GM18511 (cell line): ENCODE measurements at regions not wholly inside any gene's neighbourhood (a gene's known extent, or its start where the extent isn't known, plus 50 kb on each side); places are given as distances from the start of the nearest gene placed in this dataset.
A peak's percentile ranks its signal among the peaks of the same experiment; 100 is the strongest.

ENCODE experiments used
- ATAC-seq: cut with Tn5 transposase; IDR thresholded peaks from one replicate; pipeline ENCODE4 v1.9.1; 2021; ENCODE audit warnings: mild to moderate bottlenecking, moderate library complexity; ENCODE audit not compliant: unreplicated experiment

DNA sequence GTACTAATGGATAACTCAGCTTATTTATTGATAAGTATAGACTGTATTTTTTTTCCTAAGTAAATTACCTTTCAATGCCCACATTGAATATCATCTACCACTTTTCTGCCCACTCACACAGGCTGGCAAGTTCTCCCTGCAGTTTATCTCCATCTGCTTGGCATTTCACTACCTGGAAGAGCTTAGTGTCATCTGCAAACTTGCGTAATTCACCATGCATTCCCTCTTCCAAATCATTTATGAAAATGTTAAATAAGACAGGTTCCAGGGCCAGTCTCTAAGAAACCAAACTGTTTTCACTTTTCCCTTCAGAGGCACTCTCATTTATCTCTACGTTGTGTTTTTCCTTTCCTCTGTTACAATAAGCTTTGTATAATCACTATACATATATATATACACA lies 1076.6 kb downstream of the IGSF11 start:
- no peak for ATAC-seq

DNA sequence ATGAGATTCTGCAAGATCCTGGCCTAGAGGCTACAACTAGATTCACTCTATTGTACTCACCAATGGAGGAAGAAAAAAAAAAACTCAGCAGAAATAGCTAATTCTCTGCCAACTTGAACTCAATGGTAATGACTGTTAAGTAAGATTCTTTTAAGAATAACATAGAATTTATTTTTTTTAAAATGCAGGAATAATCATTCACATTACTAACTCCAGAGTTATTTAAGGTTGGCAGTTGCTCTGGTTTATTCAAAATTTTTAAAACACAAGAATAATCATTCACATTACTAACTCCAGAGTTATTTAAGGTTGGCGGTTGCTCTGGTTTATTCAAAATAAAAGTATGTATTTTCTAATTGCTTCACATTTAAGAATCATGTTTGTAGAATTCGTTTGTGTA lies 1071.9 kb downstream of the IGSF11 start:
- no peak for ATAC-seq

DNA sequence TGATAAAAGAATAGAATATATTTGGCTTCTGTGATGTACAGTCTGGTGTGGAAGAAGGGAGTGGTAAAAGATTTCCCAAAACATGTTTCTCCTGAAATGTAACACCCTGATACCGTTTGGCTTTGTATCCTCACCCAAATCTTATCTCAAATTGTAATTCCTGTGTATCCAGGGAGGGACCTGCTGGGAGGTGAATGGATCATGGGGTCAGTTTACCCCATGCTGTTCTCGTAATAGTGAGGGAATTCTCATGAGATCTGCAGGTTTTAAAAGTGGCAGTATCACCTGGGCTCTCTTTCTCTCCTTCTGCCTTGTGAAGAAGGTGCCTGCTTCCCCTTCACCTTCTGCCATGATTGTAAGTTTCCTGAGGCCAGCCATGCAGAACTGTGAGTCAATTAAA lies 1070.8 kb downstream of the IGSF11 start:
- no peak for ATAC-seq

DNA sequence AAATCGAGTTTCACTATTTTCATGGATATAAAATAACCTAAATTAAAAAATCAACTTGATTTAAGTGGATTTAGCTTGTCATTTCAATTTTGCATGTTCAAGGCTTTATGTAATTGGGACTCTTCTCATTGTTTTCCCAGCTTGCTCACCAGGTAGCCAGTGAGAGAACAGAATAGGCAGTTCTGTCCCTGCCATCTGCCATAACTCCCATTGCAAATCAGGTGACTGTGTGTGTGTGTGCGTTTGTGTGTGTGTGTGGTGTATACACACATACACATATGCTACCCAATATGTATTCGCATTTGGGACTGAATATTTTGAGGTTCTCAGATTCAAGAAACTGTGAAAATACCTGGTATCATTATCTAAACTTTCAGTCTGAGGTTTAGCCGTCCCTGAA lies 1069.8 kb downstream of the IGSF11 start:
- ATAC-seq: no peak

DNA sequence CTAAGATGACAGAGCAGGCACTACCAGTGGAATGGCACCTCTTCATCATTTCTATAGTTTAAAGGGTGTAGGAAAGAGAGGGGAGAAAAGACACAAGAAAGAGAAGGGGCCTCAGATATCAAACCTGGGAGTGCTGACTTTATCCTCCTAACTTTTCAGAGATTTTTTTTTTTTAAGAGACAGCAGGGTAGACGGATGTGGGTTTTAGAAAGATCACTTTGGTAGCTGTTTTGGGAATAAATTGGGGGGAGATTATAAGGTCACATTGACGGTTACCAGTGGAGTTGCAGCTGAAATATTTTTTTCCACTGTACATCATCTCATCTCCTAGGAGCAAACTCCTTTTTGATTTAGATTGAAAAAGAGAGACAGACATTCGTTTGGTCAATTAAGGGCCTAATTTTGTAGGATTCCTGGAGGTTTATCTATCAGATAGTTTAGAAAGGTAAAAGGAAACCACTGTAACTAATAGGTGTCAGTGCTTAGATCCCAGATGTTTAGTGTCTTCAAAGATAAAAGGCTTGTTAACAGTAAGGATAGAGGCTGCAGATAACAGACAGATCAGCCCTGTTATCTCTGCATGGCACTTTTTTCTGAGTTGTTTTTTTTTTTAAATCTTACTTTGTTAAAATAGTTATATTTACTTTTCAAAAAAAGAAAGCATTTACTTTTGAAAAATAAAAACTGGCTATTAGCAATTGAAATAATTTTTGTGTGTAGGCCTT lies 1057.0 kb downstream of the IGSF11 start:
- ATAC-seq: no peak

DNA sequence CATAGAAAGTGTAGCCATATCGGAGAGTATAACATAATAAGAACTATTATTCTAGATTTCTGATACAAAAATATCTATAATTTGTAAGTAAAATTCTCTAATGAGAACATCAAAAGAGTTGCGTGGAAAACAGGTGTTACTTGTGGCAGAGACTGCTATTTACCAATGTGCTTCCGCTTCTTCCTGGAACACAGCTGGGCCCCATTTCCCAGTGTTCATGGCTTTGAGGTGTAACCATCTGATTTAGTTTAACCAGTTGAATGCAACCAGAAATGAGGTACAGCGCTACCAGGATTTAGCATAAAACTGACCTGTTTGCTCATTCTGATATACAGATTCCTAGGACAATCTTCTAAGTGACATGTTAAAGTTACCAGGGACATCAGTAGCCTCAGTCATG lies 1055.2 kb downstream of the IGSF11 start:
- ATAC-seq: no peak

DNA sequence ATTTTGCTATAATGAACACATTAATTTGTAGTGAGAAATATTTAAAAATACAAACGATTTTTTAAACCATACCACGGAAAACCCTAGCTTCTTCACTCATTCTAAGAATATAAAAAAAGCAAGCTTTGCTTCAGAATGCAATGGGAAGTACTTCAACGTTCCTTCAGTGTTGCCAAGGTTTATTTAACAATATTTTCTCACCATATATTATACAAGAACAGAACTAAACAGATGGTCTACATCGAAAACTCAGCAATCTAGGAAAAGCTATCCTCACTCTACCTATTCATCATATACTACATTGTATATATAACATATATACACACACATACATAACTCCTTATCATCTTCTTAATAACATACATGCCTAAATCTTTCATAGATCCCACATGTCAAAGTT lies 1047.4 kb downstream of the IGSF11 start:
- ATAC-seq: no peak

DNA sequence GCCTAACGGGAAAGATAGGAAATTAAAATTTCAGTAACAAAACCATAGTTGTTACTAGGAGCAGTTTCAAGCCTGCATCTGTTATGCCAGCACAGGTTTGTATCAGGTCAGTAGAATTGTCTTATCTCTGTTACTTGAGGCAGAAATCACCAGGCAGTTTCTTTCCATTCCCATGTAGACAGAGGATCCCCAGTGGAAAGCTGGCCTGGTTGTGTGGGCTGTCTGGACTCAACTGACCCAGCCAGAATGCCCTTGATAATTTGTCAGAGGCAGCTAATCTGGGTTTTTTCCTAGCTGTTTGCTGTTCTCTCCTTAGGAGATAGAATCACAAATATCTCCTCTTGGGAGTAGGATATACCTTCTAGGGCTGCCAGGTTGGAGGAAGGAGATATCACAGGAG lies 1044.7 kb downstream of the IGSF11 start:
- no peak for ATAC-seq

DNA sequence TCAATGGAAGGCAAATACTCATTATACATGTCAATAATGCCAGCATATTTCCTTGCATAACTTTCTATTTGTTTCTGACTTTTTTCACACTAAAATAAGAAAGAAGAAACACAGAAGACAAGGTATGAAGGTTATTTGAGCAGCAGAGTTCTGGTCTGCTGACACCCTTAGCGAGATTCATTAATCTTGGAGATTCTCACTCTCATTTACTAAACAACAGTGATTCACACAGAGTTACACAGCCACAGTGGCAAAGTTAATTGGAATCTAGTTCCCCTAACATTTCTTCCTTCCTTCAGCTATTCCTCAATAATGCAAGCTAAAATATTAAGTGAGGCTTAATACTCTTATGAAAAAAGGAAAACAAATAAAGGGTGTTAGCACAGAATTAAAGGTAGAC lies 1044.0 kb downstream of the IGSF11 start:
- no peak for ATAC-seq

DNA sequence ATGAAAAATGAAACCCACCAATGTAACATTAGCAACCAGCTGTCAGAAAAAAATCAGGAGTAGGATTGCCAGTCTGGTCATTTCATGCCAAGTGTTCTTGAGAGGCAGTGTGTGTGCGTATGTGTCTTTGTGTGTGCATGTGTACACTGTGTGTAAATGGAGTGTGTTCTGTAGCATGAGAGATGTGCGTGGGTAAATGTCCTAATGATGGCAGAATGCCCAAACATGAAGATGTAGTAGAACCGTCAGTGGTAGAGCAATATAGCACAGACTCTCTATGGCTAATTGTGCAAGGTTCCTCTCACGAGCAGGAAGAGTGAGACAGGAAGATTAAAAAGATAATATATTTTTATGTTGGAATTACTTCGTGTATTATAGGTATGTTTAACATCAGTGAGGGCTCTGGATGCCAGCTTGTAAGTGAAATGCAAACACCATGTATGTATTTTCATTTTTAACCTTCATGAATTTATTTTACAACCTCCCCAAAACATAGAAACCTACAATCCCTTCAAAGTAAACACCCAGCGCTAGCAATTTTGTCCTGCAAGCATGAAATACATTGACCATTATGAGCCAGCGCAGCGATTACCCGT lies 1038.7 kb downstream of the IGSF11 start:
- no peak for ATAC-seq

DNA sequence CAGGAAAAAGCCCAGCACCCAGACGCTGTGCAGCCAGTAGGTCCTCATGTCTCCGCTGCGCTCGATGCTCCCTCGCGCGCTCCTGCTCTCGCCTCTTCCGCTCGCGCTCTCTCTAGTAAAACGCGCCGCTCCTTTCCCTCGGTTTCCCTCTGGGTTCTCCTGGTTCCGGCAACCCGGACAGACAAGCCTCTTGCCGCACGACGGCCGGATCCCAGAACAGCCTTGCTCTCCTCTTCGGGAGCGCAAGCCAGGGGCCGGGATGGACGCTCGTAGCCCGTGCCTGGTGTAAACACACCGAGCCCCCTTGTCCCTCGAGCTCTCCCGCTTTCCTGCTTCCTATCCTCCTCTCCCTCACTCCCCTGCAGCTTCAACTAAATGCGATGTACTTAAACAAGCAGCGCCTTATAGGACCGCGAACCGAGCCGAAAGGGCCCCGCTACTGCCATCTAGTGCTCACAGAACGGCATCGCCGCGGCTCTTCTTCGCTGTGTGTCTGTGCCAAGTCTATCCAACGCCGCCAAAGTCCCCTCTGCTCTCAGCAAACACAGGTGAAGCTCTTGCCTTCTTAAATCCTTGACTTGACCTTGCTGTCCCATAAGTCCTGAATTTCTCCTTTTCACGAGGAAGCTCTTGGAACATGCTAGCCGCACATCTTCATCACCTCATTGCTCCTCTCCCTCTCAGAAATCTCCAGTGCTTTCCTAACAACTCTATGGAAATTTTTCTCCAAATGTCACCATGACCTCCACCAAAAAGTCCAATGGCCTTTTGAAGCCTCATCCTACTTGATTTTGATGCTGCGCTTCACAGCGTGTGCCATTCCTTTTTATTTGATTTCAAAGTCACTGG lies 1037.2 kb downstream of the IGSF11 start:
- ATAC-seq: peak; percentile 99

DNA sequence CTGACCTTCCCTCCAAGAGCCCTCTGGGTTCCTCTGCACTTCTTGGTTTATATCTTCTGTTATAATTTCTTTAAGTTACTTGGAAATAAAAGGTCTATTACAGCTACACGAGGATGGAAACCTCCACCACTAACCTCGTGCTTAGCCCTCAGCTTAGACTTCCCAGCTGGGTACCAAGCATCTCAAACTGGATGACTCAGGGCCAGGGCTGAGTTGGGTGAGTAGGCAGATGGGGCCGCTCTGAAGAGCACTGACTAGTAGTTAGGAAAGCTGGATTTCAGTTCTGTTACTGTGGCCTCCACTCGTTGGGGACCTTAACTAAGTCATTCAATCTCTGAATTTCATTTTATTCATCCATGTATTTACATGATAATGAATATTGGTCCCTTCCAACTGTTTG lies 1036.6 kb downstream of the IGSF11 start:
- ATAC-seq: no peak

DNA sequence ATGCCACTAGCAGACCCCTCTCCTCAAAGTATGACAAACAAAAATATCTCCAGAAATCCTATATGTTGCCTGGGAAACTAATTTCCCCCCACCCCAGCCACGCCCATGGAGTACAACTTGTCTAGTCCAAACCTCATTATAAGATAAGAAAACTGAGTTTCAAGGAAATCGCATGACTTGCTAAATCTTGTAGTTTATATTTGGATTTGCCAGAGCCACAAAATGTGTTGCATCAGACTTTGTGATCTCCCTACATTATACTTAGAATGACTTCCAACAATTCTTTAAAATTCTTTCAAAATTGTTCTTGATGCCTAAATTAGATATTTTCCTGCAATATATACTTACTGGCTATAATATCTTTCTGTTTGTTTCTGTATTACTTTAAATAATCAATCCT lies 1034.4 kb downstream of the IGSF11 start:
- ATAC-seq: no peak

DNA sequence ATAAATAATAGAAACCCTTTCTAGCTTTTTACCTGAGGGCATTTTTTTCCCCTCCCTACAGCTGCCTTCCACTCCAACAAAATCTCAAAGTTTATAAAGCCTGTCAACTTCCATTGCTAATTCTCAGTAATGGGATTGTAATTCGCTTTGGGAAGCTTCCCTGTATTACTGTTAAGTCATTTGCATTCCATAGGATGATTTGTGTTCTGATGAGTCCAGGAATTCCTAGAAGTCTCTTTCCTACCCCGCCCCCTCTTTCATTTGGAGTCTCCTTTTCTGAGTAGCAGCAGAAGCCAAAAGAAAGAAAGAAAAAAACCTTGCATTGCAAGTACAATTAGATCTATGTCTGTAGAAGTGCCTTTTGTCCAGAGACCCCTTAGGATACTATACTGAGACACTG lies 1033.3 kb downstream of the IGSF11 start:
- ATAC-seq: no peak

DNA sequence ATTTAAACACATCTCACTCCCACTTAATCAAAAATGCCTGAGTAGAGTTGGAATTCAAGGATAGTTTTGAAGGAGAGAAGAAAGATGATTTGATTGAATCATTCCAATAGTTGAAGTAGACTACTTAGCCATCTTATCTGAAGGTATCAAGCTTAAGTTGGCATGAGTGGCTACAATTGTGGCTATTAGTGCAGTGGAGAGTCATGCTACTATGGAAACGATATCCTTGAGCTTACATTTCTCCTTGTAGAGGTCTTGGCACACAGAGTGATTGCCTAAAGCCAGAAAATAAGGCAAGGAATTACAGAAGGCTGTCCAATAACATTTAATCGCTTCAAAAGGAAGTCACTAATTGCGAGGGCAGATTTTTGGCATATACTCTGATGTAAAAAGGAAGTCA lies 1022.7 kb downstream of the IGSF11 start:
- no peak for ATAC-seq

DNA sequence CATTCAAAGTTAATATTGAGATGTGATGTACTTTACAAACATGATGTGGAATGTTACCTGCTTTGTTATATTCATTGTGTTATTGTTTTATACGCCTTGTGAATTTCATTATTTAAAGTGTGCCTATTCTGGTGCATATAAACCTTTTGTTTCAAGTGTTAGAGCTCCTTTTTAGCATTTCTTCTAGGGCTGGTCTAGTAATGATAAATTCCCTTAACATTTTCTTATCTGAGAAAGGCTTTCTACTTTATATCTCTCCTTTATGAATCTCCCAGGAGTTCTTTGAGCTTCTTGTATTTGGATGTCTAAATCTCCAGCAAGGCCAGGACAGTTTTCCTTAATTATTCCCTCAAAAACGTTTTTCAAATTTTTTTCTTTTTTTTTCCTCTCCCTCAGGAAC lies 1005.6 kb downstream of the IGSF11 start:
- no peak for ATAC-seq

DNA sequence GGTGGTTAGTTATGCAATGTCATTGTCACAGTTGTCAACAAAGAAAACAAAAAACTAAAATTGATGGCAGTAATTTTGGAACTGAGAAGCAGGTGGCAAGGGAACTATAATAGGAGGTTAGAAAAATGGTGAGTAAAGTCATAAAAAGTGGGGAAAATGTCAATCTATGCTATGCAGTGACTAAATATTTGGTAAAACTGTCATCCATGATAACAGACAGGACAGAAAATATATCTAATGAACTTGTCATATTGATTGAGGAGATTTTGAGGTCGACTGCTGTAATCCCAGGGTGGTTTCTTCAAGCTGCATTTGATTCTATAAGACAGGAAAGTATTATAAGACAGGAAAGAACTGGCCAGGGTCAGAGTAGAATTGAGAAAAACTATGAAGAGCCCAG lies 998.4 kb downstream of the IGSF11 start:
- no peak for ATAC-seq

DNA sequence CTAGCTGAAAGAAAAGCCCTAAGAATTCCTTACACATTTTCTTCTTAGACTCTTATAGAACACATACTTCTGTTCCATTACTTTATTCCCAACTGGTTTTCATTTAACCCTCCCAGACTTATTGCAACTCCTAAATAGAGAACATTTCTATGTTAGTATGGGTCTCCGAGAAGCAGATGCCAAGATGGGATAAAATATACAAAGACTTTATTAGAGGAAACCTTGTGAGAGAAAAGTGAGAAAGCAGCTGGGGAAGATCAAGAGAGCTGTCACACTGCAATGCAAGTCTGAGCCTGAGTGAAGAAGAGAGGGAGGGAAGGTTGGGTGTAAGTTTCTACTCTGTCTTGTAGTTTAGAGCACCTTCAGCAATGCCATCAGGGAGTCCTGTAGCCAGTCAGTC lies 979.3 kb downstream of the IGSF11 start:
- ATAC-seq: no peak

DNA sequence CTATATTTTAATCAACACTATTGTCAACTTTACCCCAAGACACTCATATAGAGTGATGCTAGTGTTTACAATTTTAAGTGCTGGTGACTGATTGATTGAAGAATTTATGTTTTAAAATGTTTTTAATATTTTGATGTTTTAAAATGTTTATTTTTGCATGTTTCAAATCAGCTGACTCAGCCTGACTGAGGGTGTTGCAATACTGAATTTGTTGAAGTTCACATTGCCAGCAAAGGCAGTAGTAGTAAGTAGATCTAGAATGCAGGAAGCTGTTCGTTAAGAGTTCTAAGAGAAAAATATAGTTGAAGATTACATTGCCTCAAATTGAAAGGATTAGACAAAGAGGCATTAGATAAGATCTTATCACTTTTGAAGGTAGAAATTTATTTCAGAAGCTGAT lies 977.6 kb downstream of the IGSF11 start:
- no peak for ATAC-seq

DNA sequence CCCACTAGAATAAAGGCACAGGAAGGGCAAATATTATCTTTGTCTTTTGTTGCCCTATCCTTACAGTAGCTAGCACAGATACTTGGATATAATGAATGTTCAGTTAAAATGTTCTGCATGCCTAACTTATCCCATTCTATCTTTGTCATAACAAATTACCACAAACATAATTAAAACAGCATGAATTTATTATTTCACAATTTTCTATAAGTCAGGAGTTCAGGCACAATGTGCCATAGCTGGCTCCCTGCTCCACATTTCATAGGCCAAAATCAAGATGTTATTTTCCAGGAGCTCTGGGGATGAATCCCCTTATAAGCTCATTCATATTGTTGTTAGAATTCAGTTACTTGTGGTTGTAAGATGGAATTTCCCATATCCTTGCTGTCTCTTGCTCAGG lies 975.5 kb downstream of the IGSF11 start:
- no peak for ATAC-seq

DNA sequence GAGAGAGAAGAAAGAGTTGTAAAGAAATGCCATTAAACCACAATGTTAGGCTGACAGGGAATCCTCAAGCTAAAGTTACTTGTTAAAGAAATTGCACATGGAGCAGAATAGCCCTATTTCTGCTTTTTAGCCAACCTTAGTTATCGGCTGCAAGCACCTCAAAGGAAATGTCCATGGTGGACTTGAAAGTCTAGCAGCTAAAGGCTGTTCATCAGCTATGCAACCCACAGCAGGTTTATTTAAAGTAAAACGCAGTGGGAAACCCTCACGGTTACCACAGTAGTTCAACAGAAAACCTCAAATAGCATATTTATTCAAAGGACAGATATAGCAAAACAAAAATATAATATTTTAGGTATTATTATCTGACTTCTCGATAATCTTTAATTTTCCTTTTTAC lies 967.2 kb downstream of the IGSF11 start:
- ATAC-seq: no peak

DNA sequence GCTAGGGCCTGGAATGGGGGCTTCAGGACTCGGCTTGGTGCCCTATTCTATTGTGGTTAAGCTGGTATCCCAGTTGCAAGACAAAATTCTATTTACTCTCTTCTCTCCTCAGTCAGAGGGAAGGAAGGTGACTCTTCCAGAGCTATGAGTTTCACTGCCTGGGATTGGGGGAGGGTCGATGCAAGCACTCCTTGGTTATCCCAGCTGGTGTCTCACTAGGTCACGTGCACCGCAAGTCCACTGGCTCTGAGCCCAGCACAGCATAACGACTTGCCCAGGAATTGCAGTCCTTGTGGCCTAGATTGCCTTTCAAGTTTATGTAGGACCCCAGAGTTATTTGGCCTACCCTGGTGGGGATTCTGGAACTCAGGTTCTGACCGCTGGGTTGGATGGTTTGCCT lies 958.8 kb downstream of the IGSF11 start:
- no peak for ATAC-seq
